H1 (cell line): ENCODE measurements at regions not wholly inside any gene's neighbourhood (a gene's known extent, or its start where the extent isn't known, plus 50 kb on each side); places are given as distances from the start of the nearest gene placed in this dataset.
A peak's percentile ranks its signal among the peaks of the same experiment; 100 is the strongest.

Source experiments
- CTCF ChIA-PET: fragments of 300-600 bp; sonication (Branson Sonifier 250); formaldehyde crosslinking; loops from one replicate; lab custom pipeline; 2021; ENCODE audit not compliant: partially characterized antibody; lab: Charles Lee
- POLR2A ChIA-PET: fragments of 300-600 bp; sonication (Branson Sonifier 250); formaldehyde crosslinking; loops from one replicate; lab custom pipeline; 2021; ENCODE audit warnings: inconsistent platforms; ENCODE audit not compliant: partially characterized antibody; lab: Charles Lee
- DNase-seq, 2 experiments: peaks; one replicate each; pipeline versions ENCODE4 v3.0.0 to v3.0.0-alpha.2; 2010 to 2022; ENCODE audit warnings: low spot score in 2 of 2, low read depth in 1 of 2, mixed read lengths in 1 of 2
- FAIRE-seq: peaks from 2 replicates; lab custom pipeline; 2011; peaks lifted over from hg19 to GRCh38; lab: Jason Lieb, UNC
- H2AFZ ChIP-seq: 2 replicates; pipeline ENCODE4 v1.8.1; 2012; ENCODE audit warnings: low read length, inconsistent platforms
- H2AK5ac ChIP-seq: 2 replicates; pipeline ENCODE4 v1.6.1; 2013; ENCODE audit warnings: low read depth, low read length
- H2BK120ac ChIP-seq: replicated peaks from 2 replicates; pipeline ENCODE3; 2013; ENCODE audit warnings: low read depth, low read length, inconsistent platforms
- H2BK12ac ChIP-seq: 2 replicates; pipeline ENCODE4 v1.6.1; 2013; ENCODE audit warnings: low read depth, low read length
- H2BK15ac ChIP-seq: 2 replicates; pipeline ENCODE4 v1.6.1; 2013; ENCODE audit warnings: low read length
- H2BK20ac ChIP-seq: 2 replicates; pipeline ENCODE4 v1.6.1; 2013; ENCODE audit warnings: low read length
- H2BK5ac ChIP-seq: 2 replicates; pipeline ENCODE4 v1.6.1; 2013; ENCODE audit warnings: low read depth, low read length
- H3K14ac ChIP-seq: 2 replicates; pipeline ENCODE4 v1.6.1; 2013; ENCODE audit warnings: inconsistent platforms; ENCODE audit not compliant: insufficient read length
- H3K18ac ChIP-seq: 2 replicates; pipeline ENCODE4 v1.6.1; 2013; ENCODE audit warnings: low read length; ENCODE audit errors: extremely low read depth
- H3K23ac ChIP-seq: 2 replicates; pipeline ENCODE4 v1.6.1; 2013; ENCODE audit warnings: inconsistent platforms; ENCODE audit not compliant: insufficient read length
- H3K23me2 ChIP-seq: 2 replicates; pipeline ENCODE4 v1.6.1; 2013; ENCODE audit warnings: low read depth, low read length
- H3K27ac ChIP-seq: 2 replicates; pipeline ENCODE4 v1.6.1; 2011; ENCODE audit warnings: low read depth, low read length, inconsistent platforms
- H3K27me3 ChIP-seq, 4 experiments: replicated peaks in 1 of 4; 1 replicate in 1 of 4; 2 replicates in 3 of 4; pipeline versions ENCODE4 v1.6.1 to v1.8.1; 2011 to 2013; ENCODE audit warnings: low read length in 3 of 4, mild to moderate bottlenecking in 3 of 4, inconsistent platforms in 2 of 4, mixed read lengths in 2 of 4, moderate library complexity in 1 of 4; ENCODE audit not compliant: control insufficient read depth in 3 of 4, insufficient read depth in 3 of 4; ENCODE audit errors: extremely low read depth in 1 of 4
- H3K36me3 ChIP-seq, 4 experiments: 2 replicates each; pipeline versions ENCODE4 v1.6.1 to v1.8.1; 2011 to 2013; ENCODE audit warnings: mild to moderate bottlenecking in 4 of 4, low read length in 3 of 4, moderate library complexity in 2 of 4, control low read depth in 1 of 4, inconsistent platforms in 1 of 4; ENCODE audit not compliant: insufficient read depth in 4 of 4, control insufficient read depth in 2 of 4
- H3K4ac ChIP-seq: replicated peaks from 2 replicates; pipeline ENCODE3; 2013; ENCODE audit warnings: low read length, low read depth, mixed read lengths, inconsistent platforms; ENCODE audit not compliant: insufficient read length
- H3K4me1 ChIP-seq, 4 experiments: replicated peaks in 1 of 4; 1 replicate in 1 of 4; 2 replicates in 3 of 4; pipeline versions ENCODE4 v1.6.1 to v1.8.1; 2011 to 2013; ENCODE audit warnings: low read length in 3 of 4, inconsistent platforms in 2 of 4, mixed read lengths in 1 of 4; ENCODE audit not compliant: insufficient read depth in 4 of 4, control insufficient read depth in 3 of 4
- H3K4me2 ChIP-seq, 2 experiments: 2 replicates each; pipeline versions ENCODE4 v1.6.1 to v1.8.1; 2011 to 2013; ENCODE audit warnings: low read depth in 2 of 2, low read length in 2 of 2, control low read depth in 1 of 2, inconsistent platforms in 1 of 2, mild to moderate bottlenecking in 1 of 2; ENCODE audit not compliant: insufficient read depth in 1 of 2
- H3K4me3 ChIP-seq, 4 experiments: fragments of 200-600, 300-600 bp in 1 of 4; sonication (generic), shearing (Covaris generic), sonication (Bioruptor Twin) in 1 of 4; 2 replicates each; pipeline versions ENCODE4 v1.5.1 to v1.8.1; 2011 to 2016; ENCODE audit warnings: low read length in 4 of 4, low read depth in 3 of 4, control low read depth in 2 of 4, inconsistent platforms in 2 of 4, mild to moderate bottlenecking in 2 of 4, mixed read lengths in 1 of 4, moderate library complexity in 1 of 4; ENCODE audit not compliant: insufficient read depth in 2 of 4; ENCODE audit errors: extremely low read depth in 1 of 4
- H3K56ac ChIP-seq: replicated peaks from 2 replicates; pipeline ENCODE3; 2013; ENCODE audit warnings: low read depth, mild to moderate bottlenecking, mixed read lengths, low read length, inconsistent platforms; ENCODE audit not compliant: insufficient read length
- H3K79me1 ChIP-seq: 2 replicates; pipeline ENCODE4 v1.6.1; 2013; ENCODE audit warnings: low read depth, low read length, control low read depth
- H3K79me2 ChIP-seq, 2 experiments: 2 replicates each; pipeline versions ENCODE4 v1.6.1 to v1.8.1; 2012 to 2013; ENCODE audit warnings: low read length in 2 of 2, mild to moderate bottlenecking in 2 of 2, inconsistent platforms in 1 of 2; ENCODE audit not compliant: insufficient read depth in 2 of 2, control insufficient read depth in 1 of 2
- H3K9ac ChIP-seq, 4 experiments: replicated peaks in 1 of 4; 1 replicate in 1 of 4; 2 replicates in 3 of 4; pipeline versions ENCODE4 v1.6.1 to v1.8.1; 2011 to 2013; ENCODE audit warnings: low read depth in 3 of 4, low read length in 3 of 4, control low read depth in 2 of 4, mild to moderate bottlenecking in 2 of 4, moderate library complexity in 2 of 4, inconsistent platforms in 1 of 4; ENCODE audit errors: extremely low read depth in 1 of 4
- H3K9me3 ChIP-seq, 2 experiments: 2 replicates each; pipeline versions ENCODE4 v1.6.1 to v1.8.1; 2012 to 2013; ENCODE audit warnings: mild to moderate bottlenecking in 2 of 2, moderate library complexity in 2 of 2, control low read depth in 1 of 2, inconsistent platforms in 1 of 2, low read depth in 1 of 2, low read length in 1 of 2, mixed read lengths in 1 of 2; ENCODE audit not compliant: insufficient read depth in 2 of 2
- H4K20me1 ChIP-seq, 2 experiments: replicated peaks in 1 of 2; 2 replicates each; pipeline versions ENCODE3 to v1.8.1; 2011 to 2013; ENCODE audit warnings: inconsistent platforms in 2 of 2, low read length in 2 of 2, mild to moderate bottlenecking in 1 of 2; ENCODE audit not compliant: insufficient read depth in 2 of 2, control insufficient read depth in 1 of 2
- H4K5ac ChIP-seq: 2 replicates; pipeline ENCODE4 v1.6.1; 2013; ENCODE audit warnings: low read length, low read depth, mixed read lengths, inconsistent platforms; ENCODE audit not compliant: insufficient read length
- H4K8ac ChIP-seq: 2 replicates; pipeline ENCODE4 v1.8.0; 2013; ENCODE audit warnings: mild to moderate bottlenecking, moderate library complexity, low read length, inconsistent platforms; ENCODE audit not compliant: insufficient read depth; ENCODE audit errors: extremely low read depth
- H4K91ac ChIP-seq: replicated peaks from 2 replicates; pipeline ENCODE3; 2013; ENCODE audit warnings: low read length, mixed read lengths, inconsistent platforms; ENCODE audit not compliant: insufficient read length
- ATF3 ChIP-seq: IDR thresholded peaks from 2 replicates; pipeline ENCODE4 v1.6.1; 2011; ENCODE audit warnings: low read depth, mild to moderate bottlenecking, low read length; ENCODE audit not compliant: insufficient read depth
- CEBPB ChIP-seq: IDR thresholded peaks from 2 replicates; pipeline ENCODE4 v1.6.1; 2012; ENCODE audit warnings: low read depth, low read length
- CREB1 ChIP-seq: IDR thresholded peaks from 2 replicates; pipeline ENCODE4 v1.6.1; 2012; ENCODE audit warnings: inconsistent platforms
- CTCF ChIP-seq, 3 experiments: IDR thresholded peaks; 1 replicate in 2 of 3; 2 replicates in 1 of 3; pipeline versions ENCODE4 v1.5.1 to v1.6.1; 2011; ENCODE audit warnings: low read length in 3 of 3, mild to moderate bottlenecking in 3 of 3, inconsistent platforms in 2 of 3, low read depth in 1 of 3, moderate library complexity in 1 of 3; ENCODE audit not compliant: insufficient read depth in 1 of 3; ENCODE audit errors: control extremely low read depth in 1 of 3
- KDM1A ChIP-seq: fragments of 200-600, 300-600 bp; sonication (generic); IDR thresholded peaks from 2 replicates; pipeline ENCODE4 v1.7.1; 2016; ENCODE audit warnings: mild to moderate bottlenecking, low read length, borderline replicate concordance
- RAD21 ChIP-seq, 2 experiments: IDR thresholded peaks in 1 of 2; conservative IDR thresholded peaks in 1 of 2; 2 replicates each; pipeline ENCODE4 v1.6.1; 2011; ENCODE audit warnings: low read depth in 2 of 2, low read length in 2 of 2, improper control_type of control experiment in 1 of 2, inconsistent platforms in 1 of 2, mild to moderate bottlenecking in 1 of 2, moderate library complexity in 1 of 2
- TCF12 ChIP-seq: IDR thresholded peaks from 2 replicates; pipeline ENCODE4 v1.6.1; 2011; ENCODE audit warnings: low read depth, mild to moderate bottlenecking, low read length
- WGBS, 2 experiments: shearing (Covaris generic) in 1 of 2; methylation state at CpG; one replicate each; pipeline versions ENCODE4 v1.1.6 to v1.1.7; 2013 to 2015; ENCODE audit warnings: low lambda C conversion rate in 2 of 2, mixed read lengths in 2 of 2, inconsistent platforms in 1 of 2, low coverage in 1 of 2, missing lambda C conversion rate in 1 of 2; ENCODE audit not compliant: insufficient replicate concordance in 2 of 2, insufficient coverage in 1 of 2, insufficient read length in 1 of 2; ENCODE audit errors: extremely low coverage in 1 of 2, missing lambda C conversion rate in 1 of 2; 5-methylcytosine and 5-hydroxymethylcytosine counted together

- no peaks in the 10 kb centered on the region for H3K9me3 ChIP-seq
- H3K4me2 ChIP-seq = no peak overlapping the region
- H3K4me1 ChIP-seq = peaks cover 0 to 7% (median 0%) of the 10 kb centered on the region in 4 experiments; a peak in 2 of 7 replicates
- H3K23me2 ChIP-seq = no peaks in the 10 kb centered on the region
- WGBS, 2 experiments = 60% methylated on average over 2 of the region's 2 CpGs; no CpG with 5 or more reads in 1 of the 2 experiments
- H3K9ac ChIP-seq = no peak overlapping the region
- H3K14ac ChIP-seq = no peak overlapping the region
- no peak overlapping the region for H2BK5ac ChIP-seq
- no peak overlapping the region for H2BK15ac ChIP-seq
- H2BK12ac ChIP-seq = no peak overlapping the region
- no peak for DNase-seq
- H3K36me3 ChIP-seq = no peaks in the 10 kb centered on the region
- H2AFZ ChIP-seq = peak overlapping the region; percentile 19; the same call in 1 of the 2 replicates
- no peak overlapping the region for H4K5ac ChIP-seq
- H3K79me2 ChIP-seq = no peaks in the 10 kb centered on the region
- POLR2A ChIA-PET = no interaction called here
- no peak overlapping the region for H3K27ac ChIP-seq
- no peaks in the 10 kb centered on the region for H3K79me1 ChIP-seq
- no peak overlapping the region for H2BK20ac ChIP-seq
- H3K18ac ChIP-seq = no peak overlapping the region
- no peak overlapping the region for H3K4me3 ChIP-seq
- TF ChIP-seq CTCF (IDR thresholded peaks at IDR 0.05; ENCODE audit: control extremely low read depth in 1 of 3, insufficient read depth in 1 of 3, low read depth in 1 of 3, low read length in 3 of 3) (peak in 1 of 3 experiments; percentile 22; a peak in 2 of 4 replicates), ATF3 (no peak), RAD21 (IDR thresholded peaks at IDR 0.05 in 1 of 2, conservative IDR thresholded peaks at IDR 0.05 in 1 of 2; ENCODE audit: low read depth in 2 of 2, low read length in 2 of 2) (peak; percentile 51 to 53), CEBPB (no peak), CREB1 (no peak), TCF12 (no peak), KDM1A (no peak)
- H3K23ac ChIP-seq = no peak overlapping the region
- H3K56ac ChIP-seq = no peak overlapping the region
- no peaks in the 10 kb centered on the region for H4K20me1 ChIP-seq
- peak; percentile 28 for FAIRE-seq
- H3K27me3 ChIP-seq = no peaks in the 10 kb centered on the region
- no peak overlapping the region for H4K91ac ChIP-seq
- no peak overlapping the region for H2BK120ac ChIP-seq
- CTCF ChIA-PET = interaction anchor here (1.2 to 2.6 kb wide), 3 partner anchors 10 to 535 kb away, joined by 3 to 12 read pairs (median 3); no protein-coding TSS in a partner anchor
- no peak overlapping the region for H4K8ac ChIP-seq
- H2AK5ac ChIP-seq = no peak overlapping the region
- H3K4ac ChIP-seq = no peak overlapping the region
Measured at GRCh38 chr11:92149996-92150395, 74.6 kb upstream of the FAT3 start.
